ENCODE measurements at regions not wholly inside any gene's neighbourhood (a gene's known extent, or its start where the extent isn't known, plus 50 kb on each side); places are given as distances from the start of the nearest gene placed in this dataset.

DNA sequence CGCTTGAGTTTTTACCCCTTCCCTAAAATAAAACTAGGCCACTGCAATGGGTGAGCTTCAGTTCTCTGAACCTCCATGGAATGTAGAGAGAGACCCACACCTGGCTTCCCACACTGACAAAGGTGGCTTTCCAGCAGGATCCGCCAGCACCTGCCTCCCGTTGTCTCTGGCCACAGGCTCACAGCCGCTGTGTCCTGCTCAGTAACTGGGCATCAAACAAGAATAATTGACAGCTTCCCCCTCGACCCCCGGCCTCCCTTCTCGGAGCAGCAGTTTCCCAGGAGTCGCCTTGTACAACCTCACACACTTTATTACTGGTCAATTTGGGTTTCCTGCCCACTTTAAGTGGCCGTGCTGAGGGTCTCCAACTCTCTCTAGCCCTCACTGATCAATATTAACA, 586.1 kb upstream of the PSMD7 start:
- no peak for TF ChIP-seq POLR2AphosphoS5 (IDR thresholded peaks at IDR 0.05)
- TF ChIP-seq, protein P1, sequence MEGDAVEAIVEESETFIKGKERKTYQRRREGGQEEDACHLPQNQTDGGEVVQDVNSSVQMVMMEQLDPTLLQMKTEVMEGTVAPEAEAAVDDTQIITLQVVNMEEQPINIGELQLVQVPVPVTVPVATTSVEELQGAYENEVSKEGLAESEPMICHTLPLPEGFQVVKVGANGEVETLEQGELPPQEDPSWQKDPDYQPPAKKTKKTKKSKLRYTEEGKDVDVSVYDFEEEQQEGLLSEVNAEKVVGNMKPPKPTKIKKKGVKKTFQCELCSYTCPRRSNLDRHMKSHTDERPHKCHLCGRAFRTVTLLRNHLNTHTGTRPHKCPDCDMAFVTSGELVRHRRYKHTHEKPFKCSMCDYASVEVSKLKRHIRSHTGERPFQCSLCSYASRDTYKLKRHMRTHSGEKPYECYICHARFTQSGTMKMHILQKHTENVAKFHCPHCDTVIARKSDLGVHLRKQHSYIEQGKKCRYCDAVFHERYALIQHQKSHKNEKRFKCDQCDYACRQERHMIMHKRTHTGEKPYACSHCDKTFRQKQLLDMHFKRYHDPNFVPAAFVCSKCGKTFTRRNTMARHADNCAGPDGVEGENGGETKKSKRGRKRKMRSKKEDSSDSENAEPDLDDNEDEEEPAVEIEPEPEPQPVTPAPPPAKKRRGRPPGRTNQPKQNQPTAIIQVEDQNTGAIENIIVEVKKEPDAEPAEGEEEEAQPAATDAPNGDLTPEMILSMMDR (IDR thresholded peaks at IDR 0.05), result no peak

Data from upper lobe of left lung (tissue), 4 donors.